Gastroesophageal sphincter (tissue), 4 donors: ENCODE measurements at regions not wholly inside any gene's neighbourhood (a gene's known extent, or its start where the extent isn't known, plus 50 kb on each side); places are given as distances from the start of the nearest gene placed in this dataset.

Experiments
- ATAC-seq: fragments of 150-250 bp; one replicate; pipeline ENCODE4 v1.9.1; 2016; ENCODE audit warnings: mild to moderate bottlenecking, moderate library complexity
- H3K27ac ChIP-seq, 4 donors: fragments of 200-600 bp; sonication (generic) in 3 of 4; 1 replicate in 3 of 4; 2 replicates in 1 of 4; pipeline ENCODE4 v1.5.1; 2016 to 2019
- H3K27me3 ChIP-seq: fragments of 200-600 bp; sonication (generic); one replicate; pipeline ENCODE4 v1.5.1; 2019
- H3K36me3 ChIP-seq, 2 donors: fragments of 200-600 bp; sonication (generic); one replicate each; pipeline ENCODE4 v1.5.1; 2019; ENCODE audit warnings: control low read depth in 1 of 2
- H3K4me1 ChIP-seq, 3 donors: fragments of 200-600 bp; sonication (generic); 1 replicate in 2 of 3; 2 replicates in 1 of 3; pipeline ENCODE4 v1.5.1; 2016 to 2019; ENCODE audit warnings: control low read depth in 2 of 3
- H3K4me3 ChIP-seq, 2 donors: fragments of 200-600 bp; sonication (generic); one replicate each; pipeline ENCODE4 v1.5.1; 2019; ENCODE audit warnings: mild to moderate bottlenecking in 1 of 2, moderate library complexity in 1 of 2
- H3K9me3 ChIP-seq, 3 donors: fragments of 200-600 bp; sonication (generic); one replicate each; pipeline ENCODE4 v1.5.1; 2017 to 2019; ENCODE audit warnings: control low read depth in 2 of 3
- CTCF ChIP-seq, 4 experiments: fragments of 200-600 bp in 2 of 4; fragments of 450-650 bp in 2 of 4; sonication (generic) in 1 of 4; IDR thresholded peaks; one replicate each; pipeline ENCODE4 v1.5.1; 2017 to 2019; ENCODE audit warnings: antibody characterized with exemption in 4 of 4, mild to moderate bottlenecking in 2 of 4, moderate library complexity in 2 of 4
- EP300 ChIP-seq: sonication (generic); formaldehyde crosslinking; IDR thresholded peaks from one replicate; pipeline ENCODE4 v1.6.1; 2017; ENCODE audit warnings: antibody characterized with exemption, mild to moderate bottlenecking
- POLR2A ChIP-seq, 2 donors: fragments of 450-650 bp; IDR thresholded peaks; one replicate each; pipeline ENCODE4 v1.6.1; 2017; ENCODE audit warnings: antibody characterized with exemption in 2 of 2, mild to moderate bottlenecking in 2 of 2, moderate library complexity in 1 of 2
- POLR2AphosphoS5 ChIP-seq: sonication (generic); formaldehyde crosslinking; IDR thresholded peaks from one replicate; pipeline ENCODE4 v1.6.1; 2017; ENCODE audit warnings: antibody characterized with exemption
- WGBS, 2 donors: methylation state at CpG; one replicate each; pipeline ENCODE4 v1.1.5; 2018; ENCODE audit warnings: low coverage in 1 of 2; 5-methylcytosine and 5-hydroxymethylcytosine counted together

- Histone ChIP-seq H3K27ac (no peak overlapping the region), H3K4me3 (no peak overlapping the region), H3K4me1 (no peaks in the 10 kb centered on the region), H3K36me3 (no peaks in the 10 kb centered on the region), H3K27me3 (no peaks in the 10 kb centered on the region), H3K9me3 (no peaks in the 10 kb centered on the region)
- TF ChIP-seq POLR2A (IDR thresholded peaks at IDR 0.05) (no peak), CTCF (IDR thresholded peaks at IDR 0.05) (no peak), POLR2AphosphoS5 (no peak), EP300 (no peak)
- WGBS, 2 donors, result 79 to 81% methylated on average over 2 to 3 of the region's 3 CpGs
- ATAC-seq, result no peak
These were observed 1120.4 kb upstream of the WWC1 start for GRCh38 chr5:167171056-167171455.

DNA sequence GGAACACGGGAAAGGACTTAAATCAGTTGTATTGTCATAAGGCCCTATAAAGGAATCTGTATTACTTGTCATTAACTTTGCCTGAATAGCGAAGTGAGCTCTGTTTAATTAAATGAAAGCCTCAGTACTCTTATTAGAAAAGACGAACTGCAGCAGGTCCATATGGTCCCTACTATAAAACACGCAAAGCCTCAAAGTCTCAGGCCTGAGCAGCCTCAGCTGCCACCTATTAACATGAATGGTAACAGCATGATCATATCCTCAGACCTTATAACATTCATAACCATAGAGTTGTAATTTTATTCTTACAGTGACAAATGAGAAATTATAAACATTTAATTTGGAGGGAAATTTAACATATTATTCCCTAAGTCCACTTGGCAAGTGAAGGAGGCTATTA lies 1113.7 kb upstream of the WWC1 start:
- TF ChIP-seq POLR2AphosphoS5, result no peak
- TF ChIP-seq POLR2A (IDR thresholded peaks at IDR 0.05), result no peak
- no peak for TF ChIP-seq CTCF (IDR thresholded peaks at IDR 0.05)
- TF ChIP-seq EP300, result no peak
- no peak for ATAC-seq
- Histone ChIP-seq H3K27ac (no peak overlapping the region), H3K4me3 (no peak overlapping the region), H3K9me3 (no peaks in the 10 kb centered on the region), H3K36me3 (no peaks in the 10 kb centered on the region), H3K4me1 (peaks cover 0 to 8% (median 0%) of the 10 kb centered on the region in 3 donors), H3K27me3 (no peaks in the 10 kb centered on the region)
- WGBS, 2 donors, result 40 to 53% methylated on average over 4 of the region's 4 CpGs

- no peaks in the 10 kb centered on the region for H3K9me3 ChIP-seq
- no peaks in the 10 kb centered on the region for H3K27me3 ChIP-seq
- H3K27ac ChIP-seq, result no peak overlapping the region
- H3K4me3 ChIP-seq, result no peak overlapping the region
- H3K4me1 ChIP-seq, result peaks cover 0 to 8% (median 0%) of the 10 kb centered on the region in 3 donors
- WGBS, 2 donors, result 86 to 88% methylated on average over 7 of the region's 7 CpGs
- no peaks in the 10 kb centered on the region for H3K36me3 ChIP-seq
- no peak for ATAC-seq
- TF ChIP-seq CTCF (IDR thresholded peaks at IDR 0.05) (no peak), POLR2AphosphoS5 (no peak), POLR2A (IDR thresholded peaks at IDR 0.05) (no peak), EP300 (no peak)
These were observed 1110.5 kb upstream of the WWC1 start for GRCh38 chr5:167180906-167181305.

- Histone ChIP-seq H3K27ac (no peak overlapping the region), H3K9me3 (peaks cover 0 to 5% (median 0%) of the 10 kb centered on the region in 3 donors), H3K36me3 (no peaks in the 10 kb centered on the region), H3K4me3 (no peak overlapping the region), H3K4me1 (peaks cover 0 to 8% (median 0%) of the 10 kb centered on the region in 3 donors), H3K27me3 (no peaks in the 10 kb centered on the region)
- no peak for ATAC-seq
- no peak for TF ChIP-seq CTCF (IDR thresholded peaks at IDR 0.05)
- no peak for TF ChIP-seq POLR2A (IDR thresholded peaks at IDR 0.05)
- TF ChIP-seq POLR2AphosphoS5, result no peak
- TF ChIP-seq EP300, result no peak
- WGBS, 2 donors, result 93 to 96% methylated on average over 6 of the region's 6 CpGs
These were observed 1085.6 kb upstream of the WWC1 start for GRCh38 chr5:167205881-167206280.

GRCh38 chr5:167207081-167207480 lies 1084.4 kb upstream of the WWC1 start:
- 33 to 53% methylated on average over 3 to 6 of the region's 7 CpGs for WGBS, 2 donors
- TF ChIP-seq POLR2AphosphoS5 (no peak), POLR2A (IDR thresholded peaks at IDR 0.05) (no peak), EP300 (no peak), CTCF (IDR thresholded peaks at IDR 0.05) (no peak)
- Histone ChIP-seq H3K9me3 (peaks cover 0 to 5% (median 0%) of the 10 kb centered on the region in 3 donors), H3K4me1 (peaks cover 0 to 8% (median 0%) of the 10 kb centered on the region in 3 donors), H3K36me3 (no peaks in the 10 kb centered on the region), H3K4me3 (no peak overlapping the region), H3K27me3 (no peaks in the 10 kb centered on the region), H3K27ac (no peak overlapping the region)
- ATAC-seq, result peak; percentile 41
